Glutamatergic neuron (in vitro differentiated cells): ENCODE measurements at regions not wholly inside any gene's neighbourhood (a gene's known extent, or its start where the extent isn't known, plus 50 kb on each side); places are given as distances from the start of the nearest gene placed in this dataset.

Experiments
- DNase-seq: peaks from one replicate; pipeline ENCODE4 v3.0.0; 2022
- H3K27ac Mint-ChIP-seq: one replicate; pipeline ENCODE4 v1.8.0; 2020; ENCODE audit warnings: mild to moderate bottlenecking, mixed read lengths, inconsistent platforms; ENCODE audit not compliant: unreplicated experiment
- H3K27me3 Mint-ChIP-seq: one replicate; pipeline ENCODE4 v1.8.0; 2020; ENCODE audit warnings: mild to moderate bottlenecking, moderate library complexity, mixed read lengths, inconsistent platforms; ENCODE audit not compliant: unreplicated experiment
- H3K36me3 Mint-ChIP-seq: one replicate; pipeline ENCODE4 v1.8.0; 2020; ENCODE audit warnings: mild to moderate bottlenecking, mixed read lengths, inconsistent platforms; ENCODE audit not compliant: unreplicated experiment
- H3K4me1 Mint-ChIP-seq: one replicate; pipeline ENCODE4 v1.8.0; 2020; ENCODE audit warnings: mild to moderate bottlenecking, low read depth, mixed read lengths, inconsistent platforms; ENCODE audit not compliant: unreplicated experiment
- H3K4me3 Mint-ChIP-seq: one replicate; pipeline ENCODE4 v1.8.0; 2020; ENCODE audit warnings: mild to moderate bottlenecking, mixed read lengths, inconsistent platforms; ENCODE audit not compliant: unreplicated experiment
- H3K9me3 Mint-ChIP-seq: one replicate; pipeline ENCODE4 v1.8.0; 2020; ENCODE audit warnings: mild to moderate bottlenecking, moderate library complexity, mixed read lengths, inconsistent platforms; ENCODE audit not compliant: unreplicated experiment
- TF ChIP-seq, protein P1 (sequence below): fragments of 200-600 bp; sonication (generic); IDR thresholded peaks from one replicate; pipeline ENCODE4 v1.5.0; 2021; ENCODE audit not compliant: partially characterized antibody, unreplicated experiment

DNA sequence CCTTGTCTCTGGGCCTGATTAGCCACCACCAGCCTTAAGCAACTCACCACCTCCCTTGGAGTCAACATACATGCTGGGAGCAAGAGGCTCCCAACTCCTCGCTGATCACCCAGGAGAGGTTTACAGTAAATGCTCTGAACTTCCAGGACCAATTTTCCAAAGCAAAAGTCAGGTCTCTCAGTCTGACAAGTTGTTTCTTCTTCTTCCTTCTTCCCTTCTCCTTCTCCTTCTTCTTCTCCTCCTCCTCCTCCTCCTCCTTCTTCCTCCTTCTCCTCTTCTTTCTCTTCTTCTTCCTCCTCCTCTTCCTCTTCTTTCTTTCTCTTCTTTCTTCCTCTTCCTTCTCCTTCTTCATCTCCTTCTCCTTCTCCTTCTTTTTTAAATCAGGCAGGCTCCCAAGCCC, 148.2 kb downstream of the NECTIN1 start:
- H3K4me3 Mint-ChIP-seq = no peak overlapping the region
- DNase-seq = no peak
- no peak overlapping the region for H3K27ac Mint-ChIP-seq
- H3K27me3 Mint-ChIP-seq = peaks cover 2% of the 10 kb centered on the region
- no peaks in the 10 kb centered on the region for H3K4me1 Mint-ChIP-seq
- H3K36me3 Mint-ChIP-seq = no peaks in the 10 kb centered on the region
- peaks cover 4% of the 10 kb centered on the region for H3K9me3 Mint-ChIP-seq
- TF ChIP-seq, protein P1, sequence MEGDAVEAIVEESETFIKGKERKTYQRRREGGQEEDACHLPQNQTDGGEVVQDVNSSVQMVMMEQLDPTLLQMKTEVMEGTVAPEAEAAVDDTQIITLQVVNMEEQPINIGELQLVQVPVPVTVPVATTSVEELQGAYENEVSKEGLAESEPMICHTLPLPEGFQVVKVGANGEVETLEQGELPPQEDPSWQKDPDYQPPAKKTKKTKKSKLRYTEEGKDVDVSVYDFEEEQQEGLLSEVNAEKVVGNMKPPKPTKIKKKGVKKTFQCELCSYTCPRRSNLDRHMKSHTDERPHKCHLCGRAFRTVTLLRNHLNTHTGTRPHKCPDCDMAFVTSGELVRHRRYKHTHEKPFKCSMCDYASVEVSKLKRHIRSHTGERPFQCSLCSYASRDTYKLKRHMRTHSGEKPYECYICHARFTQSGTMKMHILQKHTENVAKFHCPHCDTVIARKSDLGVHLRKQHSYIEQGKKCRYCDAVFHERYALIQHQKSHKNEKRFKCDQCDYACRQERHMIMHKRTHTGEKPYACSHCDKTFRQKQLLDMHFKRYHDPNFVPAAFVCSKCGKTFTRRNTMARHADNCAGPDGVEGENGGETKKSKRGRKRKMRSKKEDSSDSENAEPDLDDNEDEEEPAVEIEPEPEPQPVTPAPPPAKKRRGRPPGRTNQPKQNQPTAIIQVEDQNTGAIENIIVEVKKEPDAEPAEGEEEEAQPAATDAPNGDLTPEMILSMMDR = no peak

DNA sequence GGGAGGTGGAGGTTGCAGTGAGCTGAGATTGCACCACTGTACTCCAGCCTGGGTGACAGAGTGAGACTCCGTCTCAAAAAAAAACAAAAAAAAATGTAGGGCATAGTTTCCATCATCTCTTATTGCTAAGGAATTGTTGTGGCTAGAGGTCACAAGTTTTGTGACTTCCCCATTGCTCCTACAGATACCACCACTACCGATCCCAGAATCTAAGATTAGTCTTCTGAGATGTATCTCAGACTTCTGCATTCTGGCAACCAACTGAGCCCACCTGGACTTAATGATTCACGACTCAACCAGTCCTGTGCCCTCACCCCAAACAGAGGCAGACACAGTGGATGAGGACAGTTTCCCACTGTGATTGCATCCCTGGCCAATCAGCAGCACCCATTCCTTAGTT, 148.9 kb downstream of the NECTIN1 start:
- Mint-ChIP-seq H3K4me3 (no peak overlapping the region), H3K9me3 (peaks cover 4% of the 10 kb centered on the region), H3K27me3 (peaks cover 2% of the 10 kb centered on the region), H3K4me1 (no peaks in the 10 kb centered on the region), H3K27ac (no peak overlapping the region), H3K36me3 (no peaks in the 10 kb centered on the region)
- TF ChIP-seq, protein P1 = no peak
- no peak for DNase-seq

DNA sequence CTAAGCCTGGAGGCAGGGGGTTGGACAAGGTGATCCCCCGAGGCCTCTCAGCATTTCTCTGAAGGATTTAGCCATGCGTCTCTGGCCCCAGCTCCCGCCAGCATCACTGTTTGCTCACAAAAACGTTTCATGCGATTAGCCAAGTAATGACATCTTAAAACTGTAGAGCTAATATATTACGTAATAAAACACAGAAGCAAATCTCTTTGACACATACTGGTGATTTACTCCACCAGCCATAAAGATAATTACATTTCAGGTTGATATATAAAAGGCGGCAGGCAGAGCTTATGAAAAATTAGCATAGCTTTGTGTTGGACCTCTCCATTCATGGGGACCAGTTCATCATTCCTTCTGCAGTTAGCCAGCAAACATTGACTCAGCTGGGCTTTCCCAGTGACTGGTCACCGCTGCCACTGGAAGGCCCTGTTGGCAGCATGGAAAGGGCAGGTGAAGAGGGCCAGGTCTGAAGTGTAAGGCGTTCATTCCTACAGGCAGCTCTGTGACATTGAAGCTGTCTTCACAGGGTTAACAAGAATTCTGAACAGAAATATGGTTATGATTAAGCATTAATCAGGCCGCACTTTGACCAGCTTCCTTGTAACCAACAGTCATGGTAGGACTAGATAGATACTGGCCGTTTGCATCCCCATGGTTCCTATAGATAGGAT, 150.3 kb downstream of the NECTIN1 start:
- H3K27me3 Mint-ChIP-seq = peaks cover 2% of the 10 kb centered on the region
- H3K4me3 Mint-ChIP-seq = no peak overlapping the region
- TF ChIP-seq, protein P1 = no peak
- H3K9me3 Mint-ChIP-seq = peaks cover 4% of the 10 kb centered on the region
- no peak for DNase-seq
- H3K4me1 Mint-ChIP-seq = no peaks in the 10 kb centered on the region
- peaks cover 5% of the 10 kb centered on the region for H3K36me3 Mint-ChIP-seq
- H3K27ac Mint-ChIP-seq = no peak overlapping the region

DNA sequence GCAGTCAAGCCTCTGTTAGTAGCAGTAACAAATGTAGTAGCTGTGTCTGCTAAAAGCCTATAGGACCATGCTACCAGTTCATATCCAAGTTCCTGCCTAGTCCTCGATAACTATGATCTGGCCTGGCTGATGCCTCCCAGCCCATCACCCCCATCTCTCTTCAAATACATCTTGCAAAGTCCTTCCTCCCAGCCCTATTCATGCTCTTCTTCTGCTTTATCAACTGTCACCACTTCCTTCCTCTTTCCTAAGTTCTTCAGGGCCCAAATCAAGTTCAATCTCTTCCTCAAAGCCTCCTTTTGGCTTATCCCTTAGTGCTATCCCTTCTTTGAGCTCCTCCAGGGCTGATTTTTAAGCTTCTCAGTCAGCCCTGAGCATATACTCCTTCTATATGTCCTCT, 150.9 kb upstream of the THY1 start:
- H3K4me3 Mint-ChIP-seq = no peak overlapping the region
- DNase-seq = no peak
- TF ChIP-seq, protein P1 = no peak
- H3K9me3 Mint-ChIP-seq = no peaks in the 10 kb centered on the region
- peaks cover under 1% of the 10 kb centered on the region for H3K4me1 Mint-ChIP-seq
- peaks cover 5% of the 10 kb centered on the region for H3K36me3 Mint-ChIP-seq
- H3K27ac Mint-ChIP-seq = no peak overlapping the region
- H3K27me3 Mint-ChIP-seq = peaks cover 2% of the 10 kb centered on the region

DNA sequence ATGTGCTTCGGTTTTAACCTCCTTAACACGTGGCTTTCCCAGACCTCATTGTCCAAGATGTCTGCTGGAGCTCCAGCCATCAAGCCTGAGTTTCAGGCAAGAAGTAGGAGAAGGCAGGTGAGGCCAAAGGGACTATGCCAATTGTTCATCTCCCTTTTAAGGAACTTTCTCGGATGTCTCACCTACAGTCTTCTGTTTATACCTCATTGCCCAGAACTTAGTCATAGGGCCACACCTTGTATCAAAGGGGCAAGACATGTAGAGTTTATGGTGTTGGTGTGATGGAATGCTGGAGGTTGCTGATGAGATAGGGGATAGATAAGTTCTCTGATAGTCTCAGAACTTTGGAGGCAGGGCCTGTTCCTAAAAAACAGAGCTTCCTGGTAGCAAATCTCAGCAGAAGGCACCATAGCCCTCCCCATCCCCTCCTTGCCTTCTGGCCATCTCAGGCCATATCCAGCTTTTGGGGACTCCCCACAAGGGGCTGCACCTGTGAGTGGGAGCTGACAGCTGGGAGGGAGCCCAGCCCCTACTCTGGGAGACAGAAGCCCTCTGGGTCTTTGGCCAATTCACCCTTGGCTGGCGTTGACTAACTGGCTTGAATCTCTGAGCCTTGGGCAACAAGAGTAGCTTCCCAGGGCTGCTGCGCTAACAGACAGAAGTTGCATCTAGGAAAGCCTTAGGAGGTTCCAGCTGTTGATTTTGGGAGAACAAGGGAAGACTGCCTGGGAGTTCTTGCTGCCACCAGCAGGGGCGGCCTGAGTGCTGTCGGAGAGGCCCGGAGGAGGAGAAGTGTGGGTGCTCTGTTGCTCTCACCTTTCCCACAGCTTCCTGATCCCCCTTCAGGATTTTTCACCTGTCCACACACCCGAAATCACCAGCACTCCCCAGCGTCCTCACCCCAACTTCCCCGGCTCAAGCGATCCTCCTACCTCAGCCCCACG, 149.8 kb upstream of the THY1 start:
- no peaks in the 10 kb centered on the region for H3K9me3 Mint-ChIP-seq
- H3K27me3 Mint-ChIP-seq = peaks cover 5% of the 10 kb centered on the region
- H3K36me3 Mint-ChIP-seq = peaks cover 5% of the 10 kb centered on the region
- H3K4me3 Mint-ChIP-seq = no peak overlapping the region
- DNase-seq = no peak
- H3K4me1 Mint-ChIP-seq = peaks cover 7% of the 10 kb centered on the region
- H3K27ac Mint-ChIP-seq = no peak overlapping the region
- TF ChIP-seq, protein P1 = no peak
